ENCODE measurements at regions not wholly inside any gene's neighbourhood (a gene's known extent, or its start where the extent isn't known, plus 50 kb on each side); places are given as distances from the start of the nearest gene placed in this dataset.
"Not testable (repeated sequence)": the region's sequence is repeated elsewhere in the genome, so short reads cannot be mapped to it uniquely, and the experiment has no call there.

- no peak for DNase-seq
Observed at GRCh38 chr2:122523143-122523542, 767.7 kb downstream of the TSN start.

GRCh38 chr2:122523981-122524380, 768.5 kb downstream of the TSN start:
- DNase-seq = no peak

- no peak for DNase-seq
Observed at GRCh38 chr2:122525336-122525735, 769.9 kb downstream of the TSN start.

GRCh38 chr2:122528061-122528460, 772.6 kb downstream of the TSN start:
- no peak for DNase-seq

GRCh38 chr2:122528958-122529705, 773.7 kb downstream of the TSN start:
- no peak for DNase-seq

- DNase-seq = no peak
Observed at GRCh38 chr2:122530814-122531213, 775.4 kb downstream of the TSN start.

GRCh38 chr2:122531290-122532071, 776.0 kb downstream of the TSN start:
- DNase-seq = no peak

GRCh38 chr2:122532072-122532344, 776.6 kb downstream of the TSN start:
- DNase-seq = no peak

GRCh38 chr2:122532481-122532880, 777.0 kb downstream of the TSN start:
- DNase-seq = no peak

- no peak for DNase-seq
Observed at GRCh38 chr2:122535960-122536505, 780.6 kb downstream of the TSN start.

GRCh38 chr2:122539311-122539710, 783.9 kb downstream of the TSN start:
- no peak for DNase-seq

- no peak for DNase-seq
Observed at GRCh38 chr2:122539920-122540319, 784.5 kb downstream of the TSN start.

GRCh38 chr2:122542236-122542635, 786.8 kb downstream of the TSN start:
- no peak for DNase-seq

GRCh38 chr2:122542646-122543045, 787.2 kb downstream of the TSN start:
- DNase-seq = no peak

GRCh38 chr2:122543815-122544214, 788.4 kb downstream of the TSN start:
- DNase-seq = no peak

- no peak for DNase-seq
Observed at GRCh38 chr2:122545821-122546220, 790.4 kb downstream of the TSN start.

- DNase-seq = no peak
Observed at GRCh38 chr2:122562775-122563174, 807.3 kb downstream of the TSN start.

GRCh38 chr2:122563781-122564180, 808.3 kb downstream of the TSN start:
- DNase-seq = no peak

GRCh38 chr2:122564843-122565242, 809.4 kb downstream of the TSN start:
- DNase-seq = no peak

GRCh38 chr2:122565364-122565763, 809.9 kb downstream of the TSN start:
- DNase-seq = no peak

GRCh38 chr2:122570641-122571040, 815.2 kb downstream of the TSN start:
- DNase-seq = no peak

GRCh38 chr2:122571471-122571870, 816.0 kb downstream of the TSN start:
- not testable (repeated sequence) for DNase-seq

- DNase-seq = no peak
Observed at GRCh38 chr2:122575076-122575475, 819.6 kb downstream of the TSN start.

- no peak for DNase-seq
Observed at GRCh38 chr2:122583159-122583917, 827.9 kb downstream of the TSN start.

Data from DMS79 (cell line).